NB4 (cell line): ENCODE measurements at regions not wholly inside any gene's neighbourhood (a gene's known extent, or its start where the extent isn't known, plus 50 kb on each side); places are given as distances from the start of the nearest gene placed in this dataset.

ENCODE experiments used
- POLR2A ChIP-seq: IDR thresholded peaks from 2 replicates; pipeline ENCODE4 v1.6.1; 2011; ENCODE audit warnings: mild to moderate bottlenecking; ENCODE audit not compliant: insufficient read length; ENCODE audit errors: extremely low read depth
- TF ChIP-seq, protein P1 (sequence below): IDR thresholded peaks from one replicate; pipeline ENCODE4 v1.5.1; 2012; ENCODE audit warnings: low read depth, low read length

DNA sequence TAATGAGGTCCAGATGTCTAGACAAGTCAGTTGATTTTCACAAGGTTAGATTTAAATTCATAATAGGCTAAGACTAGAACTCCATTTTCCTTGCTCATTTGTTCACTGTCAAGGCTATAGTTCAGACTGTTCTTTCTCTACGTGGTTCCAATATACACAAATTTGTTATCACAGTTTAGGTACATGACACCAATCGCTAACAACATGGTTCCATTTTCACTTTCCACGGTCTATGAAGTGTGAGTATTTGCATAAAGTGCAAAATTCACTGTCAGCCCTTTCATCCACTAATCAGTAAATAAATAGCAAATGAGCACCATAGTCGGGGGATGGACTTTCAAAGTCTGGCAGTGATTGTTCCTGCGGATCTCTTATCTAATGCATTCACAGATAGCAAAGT, 315.7 kb upstream of the SPOCK3 start:
- TF ChIP-seq, protein P1, sequence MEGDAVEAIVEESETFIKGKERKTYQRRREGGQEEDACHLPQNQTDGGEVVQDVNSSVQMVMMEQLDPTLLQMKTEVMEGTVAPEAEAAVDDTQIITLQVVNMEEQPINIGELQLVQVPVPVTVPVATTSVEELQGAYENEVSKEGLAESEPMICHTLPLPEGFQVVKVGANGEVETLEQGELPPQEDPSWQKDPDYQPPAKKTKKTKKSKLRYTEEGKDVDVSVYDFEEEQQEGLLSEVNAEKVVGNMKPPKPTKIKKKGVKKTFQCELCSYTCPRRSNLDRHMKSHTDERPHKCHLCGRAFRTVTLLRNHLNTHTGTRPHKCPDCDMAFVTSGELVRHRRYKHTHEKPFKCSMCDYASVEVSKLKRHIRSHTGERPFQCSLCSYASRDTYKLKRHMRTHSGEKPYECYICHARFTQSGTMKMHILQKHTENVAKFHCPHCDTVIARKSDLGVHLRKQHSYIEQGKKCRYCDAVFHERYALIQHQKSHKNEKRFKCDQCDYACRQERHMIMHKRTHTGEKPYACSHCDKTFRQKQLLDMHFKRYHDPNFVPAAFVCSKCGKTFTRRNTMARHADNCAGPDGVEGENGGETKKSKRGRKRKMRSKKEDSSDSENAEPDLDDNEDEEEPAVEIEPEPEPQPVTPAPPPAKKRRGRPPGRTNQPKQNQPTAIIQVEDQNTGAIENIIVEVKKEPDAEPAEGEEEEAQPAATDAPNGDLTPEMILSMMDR = no peak
- no peak for TF ChIP-seq POLR2A
